GM23248 (cell line): ENCODE measurements at regions not wholly inside any gene's neighbourhood (a gene's known extent, or its start where the extent isn't known, plus 50 kb on each side); places are given as distances from the start of the nearest gene placed in this dataset.

ENCODE experiments used
- EZH2 ChIP-seq: fragments of 200-600 bp; sonication (generic); IDR thresholded peaks from 2 replicates; pipeline ENCODE4 v1.6.1; 2018; ENCODE audit warnings: antibody characterized with exemption, mild to moderate bottlenecking; ENCODE audit not compliant: insufficient read depth, poor library complexity, severe bottlenecking
- EZH2phosphoT487 ChIP-seq: fragments of 200-600 bp; sonication (generic); IDR thresholded peaks from 2 replicates; pipeline ENCODE4 v1.6.1; 2018; ENCODE audit warnings: antibody characterized with exemption, moderate library complexity, mild to moderate bottlenecking, low read depth; ENCODE audit not compliant: insufficient read depth

DNA sequence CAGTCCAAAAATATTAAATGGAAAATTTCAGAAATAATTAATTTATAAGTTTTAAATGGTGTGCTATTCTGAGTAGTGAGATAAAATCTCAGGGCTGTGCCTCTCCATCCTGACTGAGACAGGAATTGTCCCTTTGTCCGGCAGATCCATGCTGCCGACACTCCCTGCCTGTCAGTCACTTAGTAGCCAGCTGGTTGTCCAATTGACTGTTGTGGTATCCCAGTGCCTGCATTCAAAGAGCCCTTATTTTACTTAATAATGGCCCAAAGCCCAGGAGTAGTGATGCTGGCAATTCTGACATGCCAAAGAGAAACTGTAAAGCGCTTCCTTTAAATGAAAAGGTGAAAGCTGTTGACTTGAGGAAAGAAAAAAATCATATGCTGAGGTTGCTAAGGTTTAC lies 157.5 kb downstream of the ENC1 start:
- TF ChIP-seq EZH2phosphoT487 (no peak), EZH2 (no peak)
